Natural killer cell treated with Interleukin-12 subunit alpha and Interleukin-12 subunit beta and Interleukin-15 and Interleukin-18, amount 100 ng/mL, for 72 hours (primary cell): ENCODE measurements at regions not wholly inside any gene's neighbourhood (a gene's known extent, or its start where the extent isn't known, plus 50 kb on each side); places are given as distances from the start of the nearest gene placed in this dataset.

ENCODE experiments used
- ATAC-seq, 2 donors: fragments of 150-1000 bp; cut with Tn5 transposase in 1 of 2; sonication (Bioruptor Pico), chemical (Tn5 transposase) in 1 of 2; 2 replicates each; pipeline ENCODE4 v1.10.0; 2021
- DNase-seq: peaks from one replicate; pipeline ENCODE4 v3.0.0; 2022; ENCODE audit warnings: low spot score
- H3K27ac Mint-ChIP-seq, 2 donors: 1 replicate in 1 of 2; 2 replicates in 1 of 2; pipeline ENCODE4 v1.8.0; 2022; ENCODE audit warnings: mixed read lengths in 2 of 2, mild to moderate bottlenecking in 1 of 2, moderate library complexity in 1 of 2
- H3K27me3 Mint-ChIP-seq, 2 donors: 1 replicate in 1 of 2; 2 replicates in 1 of 2; pipeline ENCODE4 v1.8.0; 2022; ENCODE audit warnings: mixed read lengths in 2 of 2
- H3K36me3 Mint-ChIP-seq: one replicate; pipeline ENCODE4 v1.8.0; 2022; ENCODE audit warnings: mixed read lengths
- H3K4me1 Mint-ChIP-seq, 2 donors: 1 replicate in 1 of 2; 2 replicates in 1 of 2; pipeline ENCODE4 v1.8.0; 2022; ENCODE audit warnings: low read depth in 2 of 2, mixed read lengths in 2 of 2, mild to moderate bottlenecking in 1 of 2
- H3K4me3 Mint-ChIP-seq: one replicate; pipeline ENCODE4 v1.8.0; 2022; ENCODE audit warnings: mixed read lengths
- H3K9me3 Mint-ChIP-seq: 2 replicates; pipeline ENCODE4 v1.8.0; 2022; ENCODE audit warnings: mixed read lengths

- peak; percentile 78 for DNase-seq
- Mint-ChIP-seq H3K36me3 (peaks cover 11% of the 10 kb centered on the region), H3K27me3 (no peaks in the 10 kb centered on the region), H3K4me3 (peak overlapping the region; percentile 73), H3K4me1 (peaks cover 18 to 25% of the 10 kb centered on the region in 2 donors), H3K27ac (peak overlapping the region; percentile 87 to 88), H3K9me3 (peaks cover 12% of the 10 kb centered on the region)
- ATAC-seq: peak; percentile 87 to 89
Observed at GRCh38 chr7:155198901-155199845, 98.5 kb upstream of the INSIG1 start.

GRCh38 chr7:155201325-155202087 lies 96.2 kb upstream of the INSIG1 start:
- H3K36me3 Mint-ChIP-seq: peaks cover 12% of the 10 kb centered on the region
- H3K27me3 Mint-ChIP-seq: no peaks in the 10 kb centered on the region
- peak overlapping the region; percentile 13 to 40 for H3K27ac Mint-ChIP-seq
- no peak for ATAC-seq
- H3K4me3 Mint-ChIP-seq: no peak overlapping the region
- peak; percentile 59 for DNase-seq
- peaks cover 4% of the 10 kb centered on the region for H3K9me3 Mint-ChIP-seq
- peaks cover 36 to 40% of the 10 kb centered on the region in 2 donors for H3K4me1 Mint-ChIP-seq

- H3K4me1 Mint-ChIP-seq: peaks cover 43 to 45% of the 10 kb centered on the region in 2 donors
- peak overlapping the region; percentile 13 to 40 for H3K27ac Mint-ChIP-seq
- H3K27me3 Mint-ChIP-seq: no peaks in the 10 kb centered on the region
- DNase-seq (peak; percentile 18), ATAC-seq (no peak)
- H3K4me3 Mint-ChIP-seq: no peak overlapping the region
- H3K9me3 Mint-ChIP-seq: peaks cover 5% of the 10 kb centered on the region
- peaks cover 10% of the 10 kb centered on the region for H3K36me3 Mint-ChIP-seq
Observed at GRCh38 chr7:155202106-155202871, 95.4 kb upstream of the INSIG1 start.

GRCh38 chr7:155203059-155203881 lies 94.4 kb upstream of the INSIG1 start:
- Mint-ChIP-seq H3K4me3 (no peak overlapping the region), H3K36me3 (peaks cover 10% of the 10 kb centered on the region), H3K4me1 (peaks cover 51 to 52% of the 10 kb centered on the region in 2 donors), H3K27me3 (no peaks in the 10 kb centered on the region), H3K9me3 (peaks cover 13% of the 10 kb centered on the region), H3K27ac (peak overlapping the region in 1 of 2 donors; percentile 26)
- ATAC-seq (no peak), DNase-seq (peak; percentile 44)

- DNase-seq (no peak), ATAC-seq (no peak)
- peaks cover 16% of the 10 kb centered on the region for H3K9me3 Mint-ChIP-seq
- no peaks in the 10 kb centered on the region for H3K27me3 Mint-ChIP-seq
- no peak overlapping the region for H3K4me3 Mint-ChIP-seq
- H3K36me3 Mint-ChIP-seq: peaks cover 10% of the 10 kb centered on the region
- H3K4me1 Mint-ChIP-seq: peaks cover 47 to 52% of the 10 kb centered on the region in 2 donors
- H3K27ac Mint-ChIP-seq: peak overlapping the region; percentile 26 to 100
Observed at GRCh38 chr7:155203882-155204691, 93.6 kb upstream of the INSIG1 start.

- ATAC-seq (no peak), DNase-seq (no peak)
- Mint-ChIP-seq H3K4me3 (peak overlapping the region; percentile 99), H3K27me3 (no peaks in the 10 kb centered on the region), H3K36me3 (peaks cover 10% of the 10 kb centered on the region), H3K4me1 (peaks cover 39 to 44% of the 10 kb centered on the region in 2 donors), H3K9me3 (peaks cover 16% of the 10 kb centered on the region), H3K27ac (peak overlapping the region; percentile 97 to 100)
Observed at GRCh38 chr7:155204744-155205367, 92.8 kb upstream of the INSIG1 start.

GRCh38 chr7:155205368-155206317 lies 92.0 kb upstream of the INSIG1 start:
- Mint-ChIP-seq H3K27ac (peak overlapping the region; percentile 97 to 100), H3K27me3 (no peaks in the 10 kb centered on the region), H3K4me1 (peaks cover 34 to 39% of the 10 kb centered on the region in 2 donors), H3K36me3 (peaks cover 10% of the 10 kb centered on the region), H3K4me3 (peak overlapping the region; percentile 99), H3K9me3 (peaks cover 12% of the 10 kb centered on the region)
- DNase-seq (peak; percentile 96), ATAC-seq (peak; percentile 92 to 93)

- ATAC-seq (peak; percentile 64 to 74), DNase-seq (peak; percentile 89)
- H3K27ac Mint-ChIP-seq: peak overlapping the region; percentile 97 to 100
- H3K9me3 Mint-ChIP-seq: peaks cover 12% of the 10 kb centered on the region
- H3K27me3 Mint-ChIP-seq: no peaks in the 10 kb centered on the region
- H3K36me3 Mint-ChIP-seq: peaks cover 10% of the 10 kb centered on the region
- H3K4me3 Mint-ChIP-seq: peak overlapping the region; percentile 99
- peaks cover 34 to 39% of the 10 kb centered on the region in 2 donors for H3K4me1 Mint-ChIP-seq
Observed at GRCh38 chr7:155206318-155207020, 91.2 kb upstream of the INSIG1 start.

- H3K27ac Mint-ChIP-seq: peak overlapping the region; percentile 97 to 100
- peak overlapping the region; percentile 99 for H3K4me3 Mint-ChIP-seq
- no peaks in the 10 kb centered on the region for H3K27me3 Mint-ChIP-seq
- DNase-seq (no peak), ATAC-seq (no peak)
- H3K9me3 Mint-ChIP-seq: peaks cover 12% of the 10 kb centered on the region
- peaks cover 34 to 39% of the 10 kb centered on the region in 2 donors for H3K4me1 Mint-ChIP-seq
- peaks cover 10% of the 10 kb centered on the region for H3K36me3 Mint-ChIP-seq
Observed at GRCh38 chr7:155207326-155208002, 90.2 kb upstream of the INSIG1 start.
